AG04449 (cell line): ENCODE measurements at regions not wholly inside any gene's neighbourhood (a gene's known extent, or its start where the extent isn't known, plus 50 kb on each side); places are given as distances from the start of the nearest gene placed in this dataset.
"Not testable (repeated sequence)": the region's sequence is repeated elsewhere in the genome, so short reads cannot be mapped to it uniquely, and the experiment has no call there.

Experiments
- CTCF ChIA-PET: fragments of 350-600 bp; formaldehyde crosslinking; extraction: SDS; loops from one replicate; lab custom pipeline; 2021; ENCODE audit warnings: antibody characterized with exemption; lab: Yijun Ruan, JAX
- POLR2A ChIA-PET: fragments of 400-600, 350-600 bp; formaldehyde crosslinking; extraction: SDS; loops from one replicate; lab custom pipeline; 2020; ENCODE audit warnings: antibody characterized with exemption, inconsistent platforms; lab: Yijun Ruan, JAX
- DNase-seq: peaks from one replicate; pipeline ENCODE4 v3.0.0-alpha.2; 2010; ENCODE audit warnings: low read depth, low spot score
- H3K4me3 ChIP-seq: 2 replicates; pipeline ENCODE4 v1.5.1; 2011; ENCODE audit warnings: low read depth, mild to moderate bottlenecking, control low read depth, low read length
- TF ChIP-seq, protein P1 (sequence below): IDR thresholded peaks from one replicate; pipeline ENCODE4 v1.5.1; 2011; ENCODE audit warnings: mild to moderate bottlenecking, moderate library complexity, low read length, control low read depth, inconsistent platforms; ENCODE audit not compliant: insufficient read depth; ENCODE audit errors: missing control alignments

DNA sequence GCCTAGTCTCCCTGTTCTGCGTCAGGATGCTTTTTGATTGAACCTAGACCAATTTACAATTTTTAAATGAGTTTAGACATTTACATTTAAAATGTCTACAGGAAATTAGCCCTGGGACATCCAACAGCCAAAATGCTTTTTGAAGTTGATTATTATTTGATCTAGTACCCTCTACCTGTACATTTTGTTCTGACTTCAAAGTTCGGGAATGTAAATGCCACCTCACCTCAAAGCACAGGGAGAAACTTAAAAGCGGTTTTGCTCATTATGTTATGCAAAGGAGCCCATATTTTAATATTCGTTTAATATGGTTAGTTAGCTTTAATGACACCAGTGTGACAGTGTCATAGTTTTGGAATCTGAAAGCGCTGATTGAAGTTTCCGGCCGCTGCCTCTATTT lies 80.1 kb upstream of the FAM204A start:
- ChIA-PET CTCF (interaction anchor here (0.7 to 2.7 kb wide), 8 partner anchors 9 to 926 kb away, joined by 3 to 13 read pairs (median 4); no protein-coding TSS in a partner anchor), POLR2A (no interaction called here)
- no peak overlapping the region for H3K4me3 ChIP-seq
- TF ChIP-seq, protein P1, sequence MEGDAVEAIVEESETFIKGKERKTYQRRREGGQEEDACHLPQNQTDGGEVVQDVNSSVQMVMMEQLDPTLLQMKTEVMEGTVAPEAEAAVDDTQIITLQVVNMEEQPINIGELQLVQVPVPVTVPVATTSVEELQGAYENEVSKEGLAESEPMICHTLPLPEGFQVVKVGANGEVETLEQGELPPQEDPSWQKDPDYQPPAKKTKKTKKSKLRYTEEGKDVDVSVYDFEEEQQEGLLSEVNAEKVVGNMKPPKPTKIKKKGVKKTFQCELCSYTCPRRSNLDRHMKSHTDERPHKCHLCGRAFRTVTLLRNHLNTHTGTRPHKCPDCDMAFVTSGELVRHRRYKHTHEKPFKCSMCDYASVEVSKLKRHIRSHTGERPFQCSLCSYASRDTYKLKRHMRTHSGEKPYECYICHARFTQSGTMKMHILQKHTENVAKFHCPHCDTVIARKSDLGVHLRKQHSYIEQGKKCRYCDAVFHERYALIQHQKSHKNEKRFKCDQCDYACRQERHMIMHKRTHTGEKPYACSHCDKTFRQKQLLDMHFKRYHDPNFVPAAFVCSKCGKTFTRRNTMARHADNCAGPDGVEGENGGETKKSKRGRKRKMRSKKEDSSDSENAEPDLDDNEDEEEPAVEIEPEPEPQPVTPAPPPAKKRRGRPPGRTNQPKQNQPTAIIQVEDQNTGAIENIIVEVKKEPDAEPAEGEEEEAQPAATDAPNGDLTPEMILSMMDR, result no peak
- DNase-seq, result no peak

GRCh38 chr10:118420049-118420448 lies 77.9 kb upstream of the FAM204A start:
- DNase-seq, POLR2A ChIA-PET, H3K4me3 ChIP-seq, CTCF ChIA-PET: not testable (repeated sequence)

DNA sequence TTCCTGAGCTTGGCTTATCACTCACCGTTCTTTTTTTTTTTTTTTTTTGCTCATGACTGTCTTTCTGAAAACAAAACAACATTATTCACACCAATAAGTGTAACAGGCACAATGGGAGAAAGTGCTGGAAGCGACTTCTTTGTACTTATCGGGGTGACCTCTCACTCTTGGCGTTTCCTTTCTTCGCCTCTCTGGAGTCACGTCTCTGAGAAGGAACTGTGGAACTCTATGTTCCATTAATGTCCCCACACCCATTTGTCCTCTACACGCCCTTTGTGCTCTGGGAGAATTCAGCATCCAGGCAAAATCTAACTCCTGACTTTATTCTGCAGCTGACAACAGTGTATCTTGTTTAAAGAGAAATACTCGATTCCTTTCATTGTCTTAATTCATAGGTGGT lies 70.8 kb upstream of the FAM204A start:
- TF ChIP-seq, protein P1, result no peak
- CTCF ChIA-PET, result interaction anchor here (0.9 to 1.1 kb wide), 2 partner anchors 10 to 11 kb away, joined by 3 read pairs; no protein-coding TSS in a partner anchor

DNA sequence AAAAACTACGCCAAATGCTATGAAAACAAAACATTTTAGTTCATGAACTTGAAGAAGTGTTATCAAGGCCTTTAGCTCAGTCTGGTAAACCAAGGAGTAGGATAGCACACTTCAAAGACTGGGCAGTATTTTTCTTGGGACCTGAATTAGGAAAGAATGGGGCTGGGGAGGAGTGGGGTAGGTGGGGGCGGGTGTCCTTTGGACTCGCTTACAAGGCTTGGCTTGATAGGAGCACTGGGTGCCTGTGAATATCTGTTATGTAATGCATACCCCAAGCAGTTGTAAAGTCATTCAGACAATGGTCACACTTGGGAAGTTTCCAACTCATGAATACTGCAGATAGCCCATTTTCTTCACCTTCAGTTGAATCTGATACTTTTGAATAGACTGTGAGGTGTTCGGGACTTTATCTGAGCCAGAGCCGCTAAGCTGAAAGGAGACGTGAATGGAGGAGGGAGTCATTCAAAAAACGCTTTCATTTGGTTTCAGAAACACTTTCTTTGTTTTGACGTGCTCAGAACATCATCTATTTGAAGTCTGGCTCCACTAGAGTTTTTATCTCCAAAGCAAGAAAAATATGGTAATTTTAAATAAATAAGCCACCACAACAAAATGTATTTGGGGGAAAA lies 70.1 kb upstream of the FAM204A start:
- ChIA-PET POLR2A (no interaction called here), CTCF (no interaction called here)
- TF ChIP-seq, protein P1, result no peak
- H3K4me3 ChIP-seq, result no peak overlapping the region
- no peak for DNase-seq

More for the DNA sequence above, 70.8 kb upstream of the FAM204A start:
- no peak for DNase-seq
- POLR2A ChIA-PET, result no interaction called here
- H3K4me3 ChIP-seq, result no peak overlapping the region

DNA sequence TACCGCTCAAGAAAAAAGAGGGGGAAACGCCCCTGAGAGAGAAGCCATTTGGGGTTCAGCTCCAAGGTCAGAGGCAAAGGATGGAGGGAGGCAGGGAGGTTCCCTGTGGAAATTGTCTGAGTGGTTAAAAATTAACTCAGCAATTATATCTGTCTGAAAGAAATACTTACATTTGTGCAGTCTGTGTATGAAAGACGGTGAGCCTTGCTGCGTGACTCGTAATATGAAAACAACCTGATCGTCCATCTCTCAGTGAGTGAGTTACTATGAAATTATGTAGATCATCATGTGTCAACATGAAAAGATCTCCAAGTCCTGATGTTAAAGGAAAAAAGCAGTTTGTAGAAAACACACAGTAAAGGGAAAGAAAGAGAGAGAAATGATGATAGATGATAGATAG lies 67.2 kb upstream of the FAM204A start:
- ChIA-PET POLR2A (no interaction called here), CTCF (no interaction called here)
- no peak overlapping the region for H3K4me3 ChIP-seq
- TF ChIP-seq, protein P1, result no peak
- no peak for DNase-seq

- CTCF ChIA-PET, result no interaction called here
- POLR2A ChIA-PET, result no interaction called here
- TF ChIP-seq, protein P1, result no peak
- H3K4me3 ChIP-seq, result no peak overlapping the region
- no peak for DNase-seq
Observed at GRCh38 chr10:118408181-118408580, 66.1 kb upstream of the FAM204A start.

DNA sequence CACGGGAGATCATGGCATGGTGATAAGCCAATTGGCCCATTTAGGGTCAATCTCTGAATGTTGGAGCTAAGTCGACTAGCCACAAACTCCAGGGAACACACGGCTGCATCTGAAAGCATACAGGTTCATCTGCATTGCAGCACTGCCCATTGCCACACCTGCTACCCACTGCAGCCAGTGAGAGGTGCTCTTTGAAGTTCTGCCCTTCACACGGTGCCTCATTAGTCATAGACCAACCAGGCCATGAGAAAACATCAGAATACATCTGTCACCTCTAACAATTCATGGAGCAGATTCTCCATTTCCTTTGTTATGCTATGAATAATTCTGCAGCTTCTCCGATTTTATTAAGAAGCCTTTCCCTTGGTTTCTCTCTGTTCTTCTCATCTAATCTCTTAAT lies 65.7 kb upstream of the FAM204A start:
- DNase-seq, result no peak
- ChIA-PET CTCF (no interaction called here), POLR2A (no interaction called here)
- H3K4me3 ChIP-seq, result no peak overlapping the region
- TF ChIP-seq, protein P1, result no peak
